Esophagus squamous epithelium (tissue), 5 donors: ENCODE measurements at regions not wholly inside any gene's neighbourhood (a gene's known extent, or its start where the extent isn't known, plus 50 kb on each side); places are given as distances from the start of the nearest gene placed in this dataset.

Experiments
- DNase-seq: peaks from one replicate; lab custom pipeline; 2025; lab: John Stamatoyannopoulos, UW
- H3K27ac ChIP-seq, 4 donors: fragments of 200-600 bp; sonication (generic); one replicate each; pipeline ENCODE4 v1.5.1; 2016 to 2019; ENCODE audit warnings: mild to moderate bottlenecking in 1 of 4
- H3K27me3 ChIP-seq, 4 donors: fragments of 200-600 bp; sonication (generic); 1 replicate in 3 of 4; 2 replicates in 1 of 4; pipeline versions ENCODE4 v1.5.1 to v1.6.0; 2017 to 2021; ENCODE audit warnings: antibody characterized with exemption in 1 of 4
- H3K36me3 ChIP-seq, 3 donors: fragments of 200-600 bp; sonication (generic); one replicate each; pipeline ENCODE4 v1.5.1; 2016 to 2019
- H3K4me1 ChIP-seq, 3 donors: fragments of 200-600 bp; sonication (generic); one replicate each; pipeline ENCODE4 v1.5.1; 2017 to 2019
- H3K4me3 ChIP-seq, 4 donors: fragments of 200-600 bp; sonication (generic); 1 replicate in 3 of 4; 2 replicates in 1 of 4; pipeline ENCODE4 v1.5.1; 2016 to 2019; ENCODE audit warnings: mild to moderate bottlenecking in 2 of 4, moderate library complexity in 1 of 4
- H3K9me3 ChIP-seq, 3 donors: fragments of 200-600 bp; sonication (generic); one replicate each; pipeline ENCODE4 v1.5.1; 2016 to 2019
- POLR2A ChIP-seq, 4 donors: fragments of 450-650 bp; IDR thresholded peaks; one replicate each; pipeline ENCODE4 v1.6.1; 2017; ENCODE audit warnings: antibody characterized with exemption in 4 of 4, mild to moderate bottlenecking in 4 of 4, moderate library complexity in 3 of 4
- WGBS, 2 donors: methylation state at CpG; one replicate each; pipeline ENCODE4 v1.1.5; 2018; 5-methylcytosine and 5-hydroxymethylcytosine counted together
- intact Hi-C: fragments of 100-400 bp; cut with DNase I; formaldehyde crosslinking; loops from one replicate; pipeline ENCODE4 v1.15.0; 2022
- TF ChIP-seq, protein P1 (sequence below), 6 experiments: fragments of 450-650 bp in 4 of 6; fragments of 200-600 bp in 2 of 6; sonication (generic) in 2 of 6; IDR thresholded peaks; one replicate each; pipeline ENCODE4 v1.5.1; 2016 to 2019; ENCODE audit warnings: antibody characterized with exemption in 6 of 6, mild to moderate bottlenecking in 4 of 6, moderate library complexity in 4 of 6
- donor health status: DM: yes; HTN: yes; CAD: no.

DNA sequence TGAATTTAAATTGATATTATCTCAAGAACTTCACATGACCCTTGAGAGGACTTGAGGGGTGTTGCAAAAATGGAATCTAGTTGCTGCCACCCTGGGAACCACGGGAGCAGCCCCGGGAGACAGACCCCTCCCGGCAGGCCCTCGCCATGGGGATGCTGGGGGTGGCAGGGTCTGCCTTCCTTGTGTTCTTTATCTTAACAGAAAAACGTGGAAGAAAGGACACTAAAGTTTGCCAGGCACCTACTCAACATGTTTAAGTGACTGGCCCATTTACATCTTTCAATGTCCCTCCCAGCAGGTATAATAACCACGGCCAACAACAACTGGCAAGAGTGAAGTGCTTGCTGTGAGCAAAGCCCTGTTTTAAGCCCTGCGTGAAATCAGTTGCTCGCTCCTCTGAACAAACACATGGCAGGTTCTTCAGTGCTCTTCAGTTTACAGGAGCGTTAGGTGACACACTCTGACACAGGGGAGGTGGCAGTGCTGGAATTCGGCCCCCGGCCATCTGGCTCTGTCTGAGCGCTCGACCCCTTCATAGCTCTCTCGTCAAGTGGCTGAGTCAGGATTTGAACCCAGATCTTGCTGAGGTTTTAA lies 112.5 kb downstream of the ASB7 start:
- TF ChIP-seq POLR2A (IDR thresholded peaks at IDR 0.05) = no peak
- TF ChIP-seq, protein P1, sequence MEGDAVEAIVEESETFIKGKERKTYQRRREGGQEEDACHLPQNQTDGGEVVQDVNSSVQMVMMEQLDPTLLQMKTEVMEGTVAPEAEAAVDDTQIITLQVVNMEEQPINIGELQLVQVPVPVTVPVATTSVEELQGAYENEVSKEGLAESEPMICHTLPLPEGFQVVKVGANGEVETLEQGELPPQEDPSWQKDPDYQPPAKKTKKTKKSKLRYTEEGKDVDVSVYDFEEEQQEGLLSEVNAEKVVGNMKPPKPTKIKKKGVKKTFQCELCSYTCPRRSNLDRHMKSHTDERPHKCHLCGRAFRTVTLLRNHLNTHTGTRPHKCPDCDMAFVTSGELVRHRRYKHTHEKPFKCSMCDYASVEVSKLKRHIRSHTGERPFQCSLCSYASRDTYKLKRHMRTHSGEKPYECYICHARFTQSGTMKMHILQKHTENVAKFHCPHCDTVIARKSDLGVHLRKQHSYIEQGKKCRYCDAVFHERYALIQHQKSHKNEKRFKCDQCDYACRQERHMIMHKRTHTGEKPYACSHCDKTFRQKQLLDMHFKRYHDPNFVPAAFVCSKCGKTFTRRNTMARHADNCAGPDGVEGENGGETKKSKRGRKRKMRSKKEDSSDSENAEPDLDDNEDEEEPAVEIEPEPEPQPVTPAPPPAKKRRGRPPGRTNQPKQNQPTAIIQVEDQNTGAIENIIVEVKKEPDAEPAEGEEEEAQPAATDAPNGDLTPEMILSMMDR (IDR thresholded peaks at IDR 0.05) = no peak
- H3K27ac ChIP-seq = peak overlapping the region in 2 of 4 donors; percentile 15 to 66
- no peaks in the 10 kb centered on the region for H3K9me3 ChIP-seq
- DNase-seq = no peak
- no peak overlapping the region for H3K4me3 ChIP-seq
- H3K27me3 ChIP-seq = no peaks in the 10 kb centered on the region
- intact Hi-C loops = no loop called here
- WGBS, 2 donors = 81 to 82% methylated on average over 6 to 13 of the region's 14 CpGs
- H3K4me1 ChIP-seq = peaks cover 5 to 56% (median 23%) of the 10 kb centered on the region in 3 donors
- H3K36me3 ChIP-seq = no peaks in the 10 kb centered on the region

DNA sequence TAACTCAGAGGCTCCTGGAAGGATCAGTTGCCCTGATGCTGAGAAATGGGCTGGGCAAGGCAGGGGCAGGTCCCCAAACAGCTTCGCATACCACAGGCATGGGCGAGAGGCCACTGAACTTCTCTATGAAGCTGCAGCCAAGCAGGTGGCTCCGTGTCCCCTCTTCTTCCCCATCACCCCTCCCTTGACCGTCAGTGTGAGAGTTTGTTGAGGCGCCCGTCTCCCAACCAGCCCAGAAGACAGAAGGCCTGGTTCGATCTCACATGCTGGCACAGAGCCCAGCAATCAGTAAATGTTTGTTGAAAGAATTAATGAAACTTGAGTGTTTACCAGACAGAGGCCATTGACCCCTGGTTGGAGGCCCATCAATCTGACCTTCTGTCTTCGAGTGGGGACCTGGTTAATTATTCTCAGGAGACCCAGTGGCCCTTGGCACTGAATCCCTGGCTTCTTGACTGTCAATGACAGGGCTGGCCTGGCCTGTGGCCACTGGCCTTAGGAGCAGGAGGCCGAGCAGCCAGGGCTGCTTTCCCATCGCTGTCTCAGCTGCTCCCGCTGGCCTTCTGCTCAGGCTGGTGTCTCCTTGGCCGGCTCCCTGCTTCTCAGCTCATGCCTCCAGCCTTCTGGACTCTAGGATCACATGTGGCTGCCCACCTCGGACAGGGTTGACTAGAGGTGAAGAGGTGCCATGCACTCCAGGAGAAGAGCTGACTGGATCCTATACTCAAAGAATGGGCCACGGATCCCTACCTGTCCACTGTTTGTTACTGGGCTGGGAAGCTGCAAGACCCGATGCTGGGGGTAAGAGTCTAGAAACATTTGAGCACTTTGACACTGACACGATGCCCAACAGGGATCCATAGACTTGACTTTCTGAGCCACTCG lies 113.4 kb downstream of the ASB7 start:
- WGBS, 2 donors = 70 to 84% methylated on average over 5 to 13 of the region's 17 CpGs
- no peak for TF ChIP-seq POLR2A (IDR thresholded peaks at IDR 0.05)
- TF ChIP-seq, protein P1 (IDR thresholded peaks at IDR 0.05) = no peak
- Histone ChIP-seq H3K36me3 (no peaks in the 10 kb centered on the region), H3K9me3 (no peaks in the 10 kb centered on the region), H3K27me3 (no peaks in the 10 kb centered on the region), H3K27ac (peak overlapping the region in 2 of 4 donors; percentile 15 to 27), H3K4me1 (peaks cover 10 to 63% (median 29%) of the 10 kb centered on the region in 3 donors), H3K4me3 (no peak overlapping the region)
- no peak for DNase-seq
- intact Hi-C loops = no loop called here

DNA sequence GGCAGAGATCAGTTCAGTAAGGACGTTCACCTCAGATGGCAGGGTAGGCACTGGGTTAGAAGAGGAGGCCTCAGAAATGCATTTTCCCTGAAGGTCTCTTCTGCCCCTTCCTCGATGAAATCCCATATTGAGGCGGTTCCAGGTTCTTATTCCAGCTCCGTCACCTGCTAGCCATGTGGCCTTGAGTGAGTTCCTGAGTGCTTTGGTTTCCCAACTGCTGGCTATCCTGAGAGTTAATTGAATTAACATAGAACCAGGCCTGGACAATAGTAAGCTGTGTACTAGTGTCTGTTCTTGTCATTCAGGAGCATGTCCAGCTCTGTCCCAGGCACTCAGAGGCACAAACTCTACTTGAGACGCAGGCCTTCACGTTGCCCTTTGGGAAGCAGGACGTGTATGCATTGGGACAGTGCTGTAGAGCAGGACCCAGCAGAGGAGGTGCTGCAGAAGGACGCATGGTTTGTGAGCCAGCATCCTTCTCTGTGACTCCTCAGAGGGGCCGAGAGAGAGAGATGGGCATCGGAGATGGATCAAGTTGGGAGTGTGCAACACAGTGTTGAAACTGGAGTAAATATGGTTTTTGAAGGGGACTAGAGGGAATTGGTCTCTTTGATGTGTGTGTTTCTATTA lies 114.2 kb downstream of the ASB7 start:
- H3K27ac ChIP-seq = no peak overlapping the region
- TF ChIP-seq, protein P1 (IDR thresholded peaks at IDR 0.05) = no peak
- TF ChIP-seq POLR2A (IDR thresholded peaks at IDR 0.05) = no peak
- intact Hi-C loops = no loop called here
- 85 to 92% methylated on average over 7 to 10 of the region's 10 CpGs for WGBS, 2 donors
- H3K4me1 ChIP-seq = peaks cover 16 to 65% (median 34%) of the 10 kb centered on the region in 3 donors
- no peak overlapping the region for H3K4me3 ChIP-seq
- no peaks in the 10 kb centered on the region for H3K27me3 ChIP-seq
- H3K9me3 ChIP-seq = no peaks in the 10 kb centered on the region
- H3K36me3 ChIP-seq = no peaks in the 10 kb centered on the region
- DNase-seq = no peak

DNA sequence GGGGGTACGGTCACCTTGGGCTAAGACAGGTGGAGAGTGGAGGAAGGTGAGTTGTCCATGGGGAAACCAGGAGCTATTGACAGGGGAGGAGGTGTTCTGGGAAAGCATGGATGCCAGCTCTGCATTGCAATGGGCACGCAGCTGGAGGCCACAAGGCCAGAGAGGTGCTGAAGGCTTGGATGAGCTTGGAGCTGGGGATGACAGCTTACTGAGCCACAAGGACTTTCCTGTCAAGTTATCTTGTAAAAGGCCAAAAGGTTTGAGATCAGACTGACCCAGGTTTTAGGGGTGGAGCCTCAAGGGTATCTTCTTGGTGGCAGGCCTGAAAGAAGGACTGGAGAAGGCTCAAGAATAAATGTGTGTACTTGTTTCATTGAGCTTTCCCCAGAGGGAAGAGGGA lies 115.2 kb downstream of the ASB7 start:
- intact Hi-C loops = no loop called here
- no peaks in the 10 kb centered on the region for H3K9me3 ChIP-seq
- TF ChIP-seq, protein P1 (IDR thresholded peaks at IDR 0.05) = no peak
- no peak for TF ChIP-seq POLR2A (IDR thresholded peaks at IDR 0.05)
- DNase-seq = no peak
- H3K36me3 ChIP-seq = no peaks in the 10 kb centered on the region
- no peaks in the 10 kb centered on the region for H3K27me3 ChIP-seq
- 85 to 100% methylated on average over 1 to 2 of the region's 2 CpGs for WGBS, 2 donors
- H3K4me1 ChIP-seq = peaks cover 21 to 65% (median 30%) of the 10 kb centered on the region in 3 donors
- H3K4me3 ChIP-seq = no peak overlapping the region
- no peak overlapping the region for H3K27ac ChIP-seq
